ENCODE measurements at regions not wholly inside any gene's neighbourhood (a gene's known extent, or its start where the extent isn't known, plus 50 kb on each side); places are given as distances from the start of the nearest gene placed in this dataset.

GRCh38 chr3:109679664-109680063 lies 342.3 kb upstream of the DPPA4 start:
- DNase-seq = no peak
- no peak for ATAC-seq
- no peak for TF ChIP-seq CTCF (IDR thresholded peaks at IDR 0.05)
- intact Hi-C loops (cut with DNase I) = no loop called here
- H3K4me1 ChIP-seq = no peaks in the 10 kb centered on the region
- H3K4me3 ChIP-seq = no peak overlapping the region
- no peaks in the 10 kb centered on the region for H3K36me3 ChIP-seq
- no peaks in the 10 kb centered on the region for H3K27me3 ChIP-seq
- no peak overlapping the region for H3K27ac ChIP-seq
- H3K9me3 ChIP-seq = no peaks in the 10 kb centered on the region

- no peak for ATAC-seq
- H3K9me3 ChIP-seq = no peaks in the 10 kb centered on the region
- no peak for TF ChIP-seq CTCF (IDR thresholded peaks at IDR 0.05)
- no peak overlapping the region for H3K4me3 ChIP-seq
- H3K4me1 ChIP-seq = no peaks in the 10 kb centered on the region
- intact Hi-C loops (cut with DNase I) = no loop called here
- no peak for DNase-seq
- no peaks in the 10 kb centered on the region for H3K27me3 ChIP-seq
- H3K27ac ChIP-seq = no peak overlapping the region
- no peaks in the 10 kb centered on the region for H3K36me3 ChIP-seq
These were observed 346.4 kb upstream of the DPPA4 start for GRCh38 chr3:109683746-109684145.

- Histone ChIP-seq H3K27me3 (no peaks in the 10 kb centered on the region), H3K9me3 (no peaks in the 10 kb centered on the region), H3K27ac (no peak overlapping the region), H3K4me1 (no peaks in the 10 kb centered on the region), H3K4me3 (no peak overlapping the region), H3K36me3 (no peaks in the 10 kb centered on the region)
- peak; percentile 64 for ATAC-seq
- intact Hi-C loops (cut with DNase I) = no loop called here
- DNase-seq = peak; percentile 65
- no peak for TF ChIP-seq CTCF (IDR thresholded peaks at IDR 0.05)
These were observed 348.0 kb upstream of the DPPA4 start for GRCh38 chr3:109685084-109686079.

- intact Hi-C loops (cut with DNase I) = no loop called here
- no peaks in the 10 kb centered on the region for H3K27me3 ChIP-seq
- ATAC-seq (no peak), DNase-seq (no peak)
- TF ChIP-seq CTCF (IDR thresholded peaks at IDR 0.05) = no peak
- H3K27ac ChIP-seq = no peak overlapping the region
- no peaks in the 10 kb centered on the region for H3K36me3 ChIP-seq
- H3K4me3 ChIP-seq = no peak overlapping the region
- no peaks in the 10 kb centered on the region for H3K9me3 ChIP-seq
- H3K4me1 ChIP-seq = no peaks in the 10 kb centered on the region
These were observed 350.3 kb upstream of the DPPA4 start for GRCh38 chr3:109687626-109688025.

GRCh38 chr3:109696932-109697331 lies 359.6 kb upstream of the DPPA4 start:
- no peak for TF ChIP-seq CTCF (IDR thresholded peaks at IDR 0.05)
- no peak for DNase-seq
- Histone ChIP-seq H3K36me3 (no peaks in the 10 kb centered on the region), H3K4me3 (no peak overlapping the region), H3K27me3 (no peaks in the 10 kb centered on the region), H3K4me1 (no peaks in the 10 kb centered on the region), H3K9me3 (no peaks in the 10 kb centered on the region), H3K27ac (no peak overlapping the region)
- intact Hi-C loops (cut with DNase I) = no loop called here
- ATAC-seq = no peak

Data from upper lobe of right lung (tissue), 1 donor.